ENCODE measurements at regions not wholly inside any gene's neighbourhood (a gene's known extent, or its start where the extent isn't known, plus 50 kb on each side); places are given as distances from the start of the nearest gene placed in this dataset.

DNA sequence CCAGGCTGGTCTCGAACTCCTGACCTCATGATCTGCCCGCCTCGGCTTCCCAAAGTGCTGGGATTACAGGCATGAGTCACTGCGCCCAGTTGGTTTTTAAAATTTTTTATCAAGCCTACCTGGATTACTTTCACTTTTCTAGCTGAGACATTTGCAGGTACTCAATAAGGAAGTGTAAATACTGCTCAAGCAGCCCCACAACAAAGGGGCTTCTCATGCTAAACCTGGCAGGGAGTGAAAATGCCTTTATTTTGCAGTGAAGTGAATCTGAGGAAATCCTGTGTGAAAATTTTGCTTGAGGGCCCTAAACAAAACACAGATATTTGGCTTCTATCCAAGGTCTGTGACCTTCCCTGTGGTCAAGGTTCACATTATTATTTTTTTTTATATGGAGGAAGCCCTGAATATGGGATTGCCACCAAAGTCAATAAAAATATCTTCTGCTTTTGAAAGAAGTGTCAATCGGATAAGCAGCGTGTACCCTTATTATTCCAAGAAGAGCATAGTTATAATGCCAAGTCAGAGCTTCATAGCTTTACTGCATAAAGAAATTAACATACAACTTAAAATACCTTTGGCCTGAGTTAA is 481.0 kb downstream of the SH2D1A start:
- ChIA-PET POLR2A (ENCODE audit: partially characterized antibody) (no interaction called here), CTCF (ENCODE audit: partially characterized antibody) (no interaction called here)
- H3K27me3 ChIP-seq (replicated peaks in 1 of 4; ENCODE audit: control insufficient read depth in 3 of 4, extremely low read depth in 1 of 4, insufficient read depth in 3 of 4, low read length in 3 of 4) = no peaks in the 10 kb centered on the region
- no peak overlapping the region for H2AK5ac ChIP-seq (ENCODE audit: low read depth, low read length)
- no peak overlapping the region for H3K18ac ChIP-seq (ENCODE audit: extremely low read depth, low read length)
- no peak overlapping the region for H3K14ac ChIP-seq (ENCODE audit: insufficient read length)
- no peak overlapping the region for H2BK20ac ChIP-seq (ENCODE audit: low read length)
- H3K9me3 ChIP-seq (ENCODE audit: insufficient read depth in 2 of 2, low read depth in 1 of 2, low read length in 1 of 2) = no peaks in the 10 kb centered on the region
- H2BK15ac ChIP-seq (ENCODE audit: low read length) = no peak overlapping the region
- H3K79me1 ChIP-seq (ENCODE audit: low read depth, low read length) = no peaks in the 10 kb centered on the region
- H4K20me1 ChIP-seq (replicated peaks in 1 of 2; ENCODE audit: control insufficient read depth in 1 of 2, insufficient read depth in 2 of 2, low read length in 2 of 2) = no peaks in the 10 kb centered on the region
- no peaks in the 10 kb centered on the region for H3K23me2 ChIP-seq (ENCODE audit: low read depth, low read length)
- no peak overlapping the region for H3K27ac ChIP-seq (ENCODE audit: low read depth, low read length)
- H3K4me3 ChIP-seq (ENCODE audit: extremely low read depth in 1 of 4, insufficient read depth in 2 of 4, low read depth in 3 of 4, low read length in 4 of 4) = no peak overlapping the region
- no peak overlapping the region for H4K91ac ChIP-seq (replicated peaks; ENCODE audit: insufficient read length, low read length)
- 87% methylated on average over 6 of the region's 6 CpGs; no CpG with 5 or more reads in 1 of the 2 experiments for WGBS, 2 experiments (ENCODE audit: extremely low coverage in 1 of 2, insufficient coverage in 1 of 2, insufficient read length in 1 of 2, insufficient replicate concordance in 2 of 2, low coverage in 1 of 2, low lambda C conversion rate in 2 of 2, missing lambda C conversion rate in 1 of 2)
- H3K4me1 ChIP-seq (replicated peaks in 1 of 4; ENCODE audit: control insufficient read depth in 3 of 4, insufficient read depth in 4 of 4, low read length in 3 of 4) = 0 out of 7 replicates have a peak, but pooled peaks cover 0 to 2% (median 0%) of the 10 kb centered on the region in 4 experiments
- H3K79me2 ChIP-seq (ENCODE audit: control insufficient read depth in 1 of 2, insufficient read depth in 2 of 2, low read length in 2 of 2) = no peaks in the 10 kb centered on the region
- FAIRE-seq (no peak), DNase-seq (ENCODE audit: low read depth in 1 of 2, low spot score in 2 of 2) (no peak)
- H3K4me2 ChIP-seq (ENCODE audit: insufficient read depth in 1 of 2, low read depth in 2 of 2, low read length in 2 of 2) = no peak overlapping the region
- H3K4ac ChIP-seq (replicated peaks; ENCODE audit: insufficient read length, low read depth, low read length) = no peak overlapping the region
- no peak overlapping the region for H4K8ac ChIP-seq (ENCODE audit: extremely low read depth, insufficient read depth, low read length)
- no peak overlapping the region for H3K56ac ChIP-seq (replicated peaks; ENCODE audit: insufficient read length, low read depth, low read length)
- no peak overlapping the region for H2BK5ac ChIP-seq (ENCODE audit: low read depth, low read length)
- no peak overlapping the region for H3K9ac ChIP-seq (replicated peaks in 1 of 4; ENCODE audit: extremely low read depth in 1 of 4, low read depth in 3 of 4, low read length in 3 of 4)
- no peak overlapping the region for H2AFZ ChIP-seq (ENCODE audit: low read length)
- H4K5ac ChIP-seq (ENCODE audit: insufficient read length, low read depth, low read length) = no peak overlapping the region
- H2BK120ac ChIP-seq (replicated peaks; ENCODE audit: low read depth, low read length) = no peak overlapping the region
- no peaks in the 10 kb centered on the region for H3K36me3 ChIP-seq (ENCODE audit: control insufficient read depth in 2 of 4, insufficient read depth in 4 of 4, low read length in 3 of 4)
- no peak overlapping the region for H3K23ac ChIP-seq (ENCODE audit: insufficient read length)
- H2BK12ac ChIP-seq (ENCODE audit: low read depth, low read length) = no peak overlapping the region
- TF ChIP-seq, protein P1, sequence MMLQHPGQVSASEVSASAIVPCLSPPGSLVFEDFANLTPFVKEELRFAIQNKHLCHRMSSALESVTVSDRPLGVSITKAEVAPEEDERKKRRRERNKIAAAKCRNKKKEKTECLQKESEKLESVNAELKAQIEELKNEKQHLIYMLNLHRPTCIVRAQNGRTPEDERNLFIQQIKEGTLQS (IDR thresholded peaks at IDR 0.05; ENCODE audit: insufficient read depth, low read depth, low read length) = no peak
- TF ChIP-seq RNF2 (IDR thresholded peaks at IDR 0.05; ENCODE audit: borderline replicate concordance, low read depth, low read length, missing control alignments, poor library complexity, severe bottlenecking) (no peak), BCL11A (IDR thresholded peaks at IDR 0.05; ENCODE audit: low read depth in 2 of 2, low read length in 2 of 2) (no peak), KDM4A (IDR thresholded peaks at IDR 0.05; ENCODE audit: low read depth, low read length, severe bottlenecking) (no peak), POLR2AphosphoS5 (IDR thresholded peaks at IDR 0.05; ENCODE audit: low read depth, low read length) (no peak), FOSL1 (IDR thresholded peaks at IDR 0.05; ENCODE audit: insufficient read depth, low read depth, low read length) (no peak), SP4 (IDR thresholded peaks at IDR 0.05; ENCODE audit: low read length) (no peak), TCF12 (IDR thresholded peaks at IDR 0.05; ENCODE audit: low read depth, low read length) (no peak), GTF2F1 (IDR thresholded peaks at IDR 0.05; ENCODE audit: borderline replicate concordance, low read depth, low read length) (no peak)
- TF ChIP-seq, protein P2, sequence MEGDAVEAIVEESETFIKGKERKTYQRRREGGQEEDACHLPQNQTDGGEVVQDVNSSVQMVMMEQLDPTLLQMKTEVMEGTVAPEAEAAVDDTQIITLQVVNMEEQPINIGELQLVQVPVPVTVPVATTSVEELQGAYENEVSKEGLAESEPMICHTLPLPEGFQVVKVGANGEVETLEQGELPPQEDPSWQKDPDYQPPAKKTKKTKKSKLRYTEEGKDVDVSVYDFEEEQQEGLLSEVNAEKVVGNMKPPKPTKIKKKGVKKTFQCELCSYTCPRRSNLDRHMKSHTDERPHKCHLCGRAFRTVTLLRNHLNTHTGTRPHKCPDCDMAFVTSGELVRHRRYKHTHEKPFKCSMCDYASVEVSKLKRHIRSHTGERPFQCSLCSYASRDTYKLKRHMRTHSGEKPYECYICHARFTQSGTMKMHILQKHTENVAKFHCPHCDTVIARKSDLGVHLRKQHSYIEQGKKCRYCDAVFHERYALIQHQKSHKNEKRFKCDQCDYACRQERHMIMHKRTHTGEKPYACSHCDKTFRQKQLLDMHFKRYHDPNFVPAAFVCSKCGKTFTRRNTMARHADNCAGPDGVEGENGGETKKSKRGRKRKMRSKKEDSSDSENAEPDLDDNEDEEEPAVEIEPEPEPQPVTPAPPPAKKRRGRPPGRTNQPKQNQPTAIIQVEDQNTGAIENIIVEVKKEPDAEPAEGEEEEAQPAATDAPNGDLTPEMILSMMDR (IDR thresholded peaks at IDR 0.05; ENCODE audit: control extremely low read depth in 1 of 3, insufficient read depth in 1 of 3, low read depth in 1 of 3, low read length in 3 of 3) = no peak

All from H1 (cell line).